ENCODE measurements at regions not wholly inside any gene's neighbourhood (a gene's known extent, or its start where the extent isn't known, plus 50 kb on each side); places are given as distances from the start of the nearest gene placed in this dataset.

DNA sequence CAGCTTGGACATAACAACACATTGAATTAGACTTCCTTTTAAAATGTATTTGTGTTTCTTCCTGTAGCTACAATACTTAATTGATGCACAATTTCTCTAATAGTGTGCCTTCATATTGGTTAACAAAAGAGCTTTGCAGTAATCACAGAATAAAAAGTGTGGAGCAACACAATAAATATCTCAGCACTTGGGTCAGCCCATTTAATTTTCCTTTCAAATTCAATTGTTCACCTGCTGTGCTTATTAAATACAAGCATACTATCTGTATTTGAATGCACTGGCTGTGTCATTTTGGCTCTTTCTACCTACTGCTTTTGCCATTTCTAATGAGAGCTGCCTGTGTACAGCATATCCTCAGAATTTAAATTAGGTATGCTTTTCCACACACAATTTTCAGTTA, 1641.3 kb upstream of the SLC39A10 start:
- Histone ChIP-seq H3K79me2 (ENCODE audit: control insufficient read depth in 1 of 2, insufficient read depth in 2 of 2, low read length in 2 of 2) (no peaks in the 10 kb centered on the region), H3K9me3 (ENCODE audit: insufficient read depth in 2 of 2, low read depth in 1 of 2, low read length in 1 of 2) (peaks cover 0 to 7% of the 10 kb centered on the region in 2 experiments; a peak in 1 of 4 replicates), H2BK20ac (ENCODE audit: low read length) (no peak overlapping the region), H4K5ac (ENCODE audit: insufficient read length, low read depth, low read length) (no peak overlapping the region), H3K23me2 (ENCODE audit: low read depth, low read length) (no peaks in the 10 kb centered on the region), H3K4me1 (replicated peaks in 1 of 4; ENCODE audit: control insufficient read depth in 3 of 4, insufficient read depth in 4 of 4, low read length in 3 of 4) (no peaks in the 10 kb centered on the region), H2AK5ac (ENCODE audit: low read depth, low read length) (no peak overlapping the region), H3K18ac (ENCODE audit: extremely low read depth, low read length) (no peak overlapping the region), H2BK5ac (ENCODE audit: low read depth, low read length) (no peak overlapping the region), H3K79me1 (ENCODE audit: low read depth, low read length) (no peaks in the 10 kb centered on the region), H3K27ac (ENCODE audit: low read depth, low read length) (no peak overlapping the region), H3K14ac (ENCODE audit: insufficient read length) (no peak overlapping the region), H4K91ac (replicated peaks; ENCODE audit: insufficient read length, low read length) (no peak overlapping the region), H4K20me1 (replicated peaks in 1 of 2; ENCODE audit: control insufficient read depth in 1 of 2, insufficient read depth in 2 of 2, low read length in 2 of 2) (no peaks in the 10 kb centered on the region), H3K36me3 (ENCODE audit: control insufficient read depth in 2 of 4, insufficient read depth in 4 of 4, low read length in 3 of 4) (no peaks in the 10 kb centered on the region), H4K8ac (ENCODE audit: extremely low read depth, insufficient read depth, low read length) (no peak overlapping the region), H3K9ac (replicated peaks in 1 of 4; ENCODE audit: extremely low read depth in 1 of 4, low read depth in 3 of 4, low read length in 3 of 4) (no peak overlapping the region), H3K4ac (replicated peaks; ENCODE audit: insufficient read length, low read depth, low read length) (no peak overlapping the region), H3K23ac (ENCODE audit: insufficient read length) (no peak overlapping the region), H3K56ac (replicated peaks; ENCODE audit: insufficient read length, low read depth, low read length) (no peak overlapping the region), H3K27me3 (replicated peaks in 1 of 4; ENCODE audit: control insufficient read depth in 3 of 4, extremely low read depth in 1 of 4, insufficient read depth in 3 of 4, low read length in 3 of 4) (no peaks in the 10 kb centered on the region), H2BK15ac (ENCODE audit: low read length) (no peak overlapping the region), H3K4me3 (ENCODE audit: extremely low read depth in 1 of 4, insufficient read depth in 2 of 4, low read depth in 3 of 4, low read length in 4 of 4) (no peak overlapping the region), H2AFZ (ENCODE audit: low read length) (no peak overlapping the region), H2BK12ac (ENCODE audit: low read depth, low read length) (no peak overlapping the region), H3K4me2 (ENCODE audit: insufficient read depth in 1 of 2, low read depth in 2 of 2, low read length in 2 of 2) (no peak overlapping the region), H2BK120ac (replicated peaks; ENCODE audit: low read depth, low read length) (no peak overlapping the region)
- no peak for FAIRE-seq
- ChIA-PET POLR2A (ENCODE audit: partially characterized antibody) (no interaction called here), CTCF (ENCODE audit: partially characterized antibody) (interaction anchor here (1.2 kb wide), 1 partner anchor 13 kb away, joined by 3 read pairs; no protein-coding TSS in a partner anchor)
- no peak for TF ChIP-seq SP1 (IDR thresholded peaks at IDR 0.05; ENCODE audit: low read depth, low read length)
- DNase-seq (ENCODE audit: low read depth in 1 of 2, low spot score in 2 of 2): no peak
